Hepatocyte (in vitro differentiated cells): ENCODE measurements at regions not wholly inside any gene's neighbourhood (a gene's known extent, or its start where the extent isn't known, plus 50 kb on each side); places are given as distances from the start of the nearest gene placed in this dataset.

Experiments
- DNase-seq: peaks from one replicate; pipeline ENCODE4 v3.0.0-alpha.2; 2016; ENCODE audit warnings: low spot score
- H2AFZ ChIP-seq: fragments of 200-600 bp; sonication (generic); 2 replicates; pipeline ENCODE4 v1.6.0; 2016; ENCODE audit warnings: antibody characterized with exemption, mild to moderate bottlenecking
- H3K27ac ChIP-seq: fragments of 200-600 bp; sonication (generic); 2 replicates; pipeline ENCODE4 v1.5.1; 2016; ENCODE audit warnings: mild to moderate bottlenecking
- H3K27me3 ChIP-seq: fragments of 200-600 bp; sonication (generic); 2 replicates; pipeline ENCODE4 v1.6.1; 2016
- H3K36me3 ChIP-seq: fragments of 200-600 bp; sonication (generic); replicated peaks from 2 replicates; pipeline ENCODE4 v1.5.1; 2016; ENCODE audit warnings: low read depth; ENCODE audit not compliant: insufficient read depth
- H3K4me1 ChIP-seq: fragments of 200-600 bp; sonication (generic); 2 replicates; pipeline ENCODE4 v1.5.1; 2016; ENCODE audit warnings: mild to moderate bottlenecking, moderate library complexity; ENCODE audit not compliant: insufficient read depth
- H3K4me2 ChIP-seq: fragments of 200-600 bp; sonication (generic); 2 replicates; pipeline ENCODE4 v1.6.0; 2016
- H3K4me3 ChIP-seq: fragments of 200-600 bp; sonication (generic); 2 replicates; pipeline ENCODE4 v1.5.1; 2016; ENCODE audit warnings: mild to moderate bottlenecking
- H3K79me2 ChIP-seq: fragments of 200-600 bp; sonication (generic); 2 replicates; pipeline ENCODE4 v1.6.0; 2017; ENCODE audit warnings: mild to moderate bottlenecking
- H3K9me2 ChIP-seq: fragments of 200-600 bp; sonication (generic); replicated peaks from 2 replicates; pipeline ENCODE4 v1.6.0; 2017; ENCODE audit warnings: mild to moderate bottlenecking; ENCODE audit not compliant: insufficient read depth
- H3K9me3 ChIP-seq: fragments of 200-600 bp; sonication (generic); 2 replicates; pipeline ENCODE4 v1.5.1; 2016; ENCODE audit warnings: low read depth, mild to moderate bottlenecking
- H4K20me1 ChIP-seq: fragments of 200-600 bp; sonication (generic); 2 replicates; pipeline ENCODE4 v1.6.0; 2016; ENCODE audit warnings: mild to moderate bottlenecking; ENCODE audit not compliant: insufficient read depth, poor library complexity, severe bottlenecking
- CTCF ChIP-seq: fragments of 200-600 bp; sonication (generic); IDR thresholded peaks from 2 replicates; pipeline ENCODE4 v1.5.1; 2016; ENCODE audit warnings: antibody characterized with exemption, mild to moderate bottlenecking; ENCODE audit not compliant: poor library complexity
- EZH2 ChIP-seq: fragments of 200-600 bp; sonication (generic); IDR thresholded peaks from 2 replicates; pipeline ENCODE4 v1.6.1; 2016; ENCODE audit warnings: antibody characterized with exemption, mild to moderate bottlenecking, borderline replicate concordance
- EZH2phosphoT487 ChIP-seq: fragments of 200-600 bp; sonication (generic); IDR thresholded peaks from one replicate; pipeline ENCODE4 v1.6.1; 2018; ENCODE audit warnings: antibody characterized with exemption, mild to moderate bottlenecking, low read depth, moderate library complexity; ENCODE audit not compliant: unreplicated experiment, severe bottlenecking
- WGBS: methylation state at CpG from one replicate; pipeline ENCODE4 v1.1.6; 2016; ENCODE audit warnings: low lambda C conversion rate; ENCODE audit errors: missing lambda C conversion rate; 5-methylcytosine and 5-hydroxymethylcytosine counted together

GRCh38 chr12:67520606-67521005 lies 127.9 kb upstream of the DYRK2 start:
- H3K4me1 ChIP-seq, result peaks cover 1% of the 10 kb centered on the region
- no peaks in the 10 kb centered on the region for H3K79me2 ChIP-seq
- H3K9me3 ChIP-seq, result no peaks in the 10 kb centered on the region
- no peak overlapping the region for H2AFZ ChIP-seq
- 84% methylated on average over 3 of the region's 3 CpGs for WGBS
- H3K27me3 ChIP-seq, result no peaks in the 10 kb centered on the region
- TF ChIP-seq EZH2phosphoT487 (no peak), CTCF (no peak), EZH2 (no peak)
- no peak overlapping the region for H3K27ac ChIP-seq
- H3K9me2 ChIP-seq, result no peaks in the 10 kb centered on the region
- H3K4me2 ChIP-seq, result no peak overlapping the region
- H4K20me1 ChIP-seq, result no peaks in the 10 kb centered on the region
- no peaks in the 10 kb centered on the region for H3K36me3 ChIP-seq
- no peak for DNase-seq
- H3K4me3 ChIP-seq, result no peak overlapping the region

DNA sequence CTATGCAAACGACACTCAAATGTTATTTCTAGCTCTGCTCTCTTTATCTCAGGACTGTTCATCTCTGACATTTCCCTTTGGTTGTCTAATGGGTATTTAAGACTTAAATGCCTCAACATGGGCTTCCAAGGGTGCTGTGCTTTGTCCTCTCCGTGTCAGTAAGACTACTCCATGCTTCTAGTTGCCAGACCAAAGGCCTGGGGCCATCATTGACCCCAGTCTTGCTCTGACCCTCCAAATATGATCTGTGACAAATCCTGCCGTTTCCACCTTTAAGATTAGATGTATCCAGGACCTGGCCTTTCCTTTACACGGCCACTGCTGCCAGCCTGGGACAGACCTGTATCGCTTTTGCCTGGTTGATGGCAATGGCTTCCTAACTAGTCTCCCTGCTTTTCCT lies 126.3 kb upstream of the DYRK2 start:
- Histone ChIP-seq H3K9me3 (no peaks in the 10 kb centered on the region), H3K4me2 (no peak overlapping the region), H3K79me2 (no peaks in the 10 kb centered on the region), H3K36me3 (no peaks in the 10 kb centered on the region), H2AFZ (no peak overlapping the region), H3K4me3 (no peak overlapping the region), H3K27me3 (no peaks in the 10 kb centered on the region), H4K20me1 (no peaks in the 10 kb centered on the region), H3K4me1 (no peaks in the 10 kb centered on the region), H3K9me2 (no peaks in the 10 kb centered on the region), H3K27ac (no peak overlapping the region)
- no peak for TF ChIP-seq CTCF
- TF ChIP-seq EZH2, result no peak
- TF ChIP-seq EZH2phosphoT487, result no peak
- 52% methylated on average over 5 of the region's 5 CpGs for WGBS
- no peak for DNase-seq

- WGBS, result 83% methylated on average over 6 of the region's 6 CpGs
- no peak for DNase-seq
Observed at GRCh38 chr12:67523538-67523937, 125.0 kb upstream of the DYRK2 start.

More at GRCh38 chr12:67523538-67523937, 125.0 kb upstream of the DYRK2 start:
- H3K4me3 ChIP-seq, result no peak overlapping the region
- H2AFZ ChIP-seq, result no peak overlapping the region
- no peaks in the 10 kb centered on the region for H3K79me2 ChIP-seq
- no peaks in the 10 kb centered on the region for H3K36me3 ChIP-seq
- no peaks in the 10 kb centered on the region for H3K4me1 ChIP-seq
- no peaks in the 10 kb centered on the region for H3K9me2 ChIP-seq
- no peaks in the 10 kb centered on the region for H3K27me3 ChIP-seq
- H3K27ac ChIP-seq, result no peak overlapping the region
- H3K4me2 ChIP-seq, result no peak overlapping the region
- TF ChIP-seq EZH2 (no peak), EZH2phosphoT487 (no peak), CTCF (no peak)
- H3K9me3 ChIP-seq, result no peaks in the 10 kb centered on the region
- H4K20me1 ChIP-seq, result no peaks in the 10 kb centered on the region
